Esophagus squamous epithelium (tissue), 5 donors: ENCODE measurements at regions not wholly inside any gene's neighbourhood (a gene's known extent, or its start where the extent isn't known, plus 50 kb on each side); places are given as distances from the start of the nearest gene placed in this dataset.

Experiments used
- DNase-seq: peaks from one replicate; lab custom pipeline; 2025; lab: John Stamatoyannopoulos, UW
- H3K27ac ChIP-seq, 4 donors: fragments of 200-600 bp; sonication (generic); one replicate each; pipeline ENCODE4 v1.5.1; 2016 to 2019; ENCODE audit warnings: mild to moderate bottlenecking in 1 of 4
- H3K27me3 ChIP-seq, 4 donors: fragments of 200-600 bp; sonication (generic); 1 replicate in 3 of 4; 2 replicates in 1 of 4; pipeline versions ENCODE4 v1.5.1 to v1.6.0; 2017 to 2021; ENCODE audit warnings: antibody characterized with exemption in 1 of 4
- H3K36me3 ChIP-seq, 3 donors: fragments of 200-600 bp; sonication (generic); one replicate each; pipeline ENCODE4 v1.5.1; 2016 to 2019
- H3K4me1 ChIP-seq, 3 donors: fragments of 200-600 bp; sonication (generic); one replicate each; pipeline ENCODE4 v1.5.1; 2017 to 2019
- H3K4me3 ChIP-seq, 4 donors: fragments of 200-600 bp; sonication (generic); 1 replicate in 3 of 4; 2 replicates in 1 of 4; pipeline ENCODE4 v1.5.1; 2016 to 2019; ENCODE audit warnings: mild to moderate bottlenecking in 2 of 4, moderate library complexity in 1 of 4
- H3K9me3 ChIP-seq, 3 donors: fragments of 200-600 bp; sonication (generic); one replicate each; pipeline ENCODE4 v1.5.1; 2016 to 2019
- POLR2A ChIP-seq, 4 donors: fragments of 450-650 bp; IDR thresholded peaks; one replicate each; pipeline ENCODE4 v1.6.1; 2017; ENCODE audit warnings: antibody characterized with exemption in 4 of 4, mild to moderate bottlenecking in 4 of 4, moderate library complexity in 3 of 4
- WGBS, 2 donors: methylation state at CpG; one replicate each; pipeline ENCODE4 v1.1.5; 2018; 5-methylcytosine and 5-hydroxymethylcytosine counted together
- intact Hi-C: fragments of 100-400 bp; cut with DNase I; formaldehyde crosslinking; loops from one replicate; pipeline ENCODE4 v1.15.0; 2022
- TF ChIP-seq, protein P1 (sequence below), 6 experiments: fragments of 450-650 bp in 4 of 6; fragments of 200-600 bp in 2 of 6; sonication (generic) in 2 of 6; IDR thresholded peaks; one replicate each; pipeline ENCODE4 v1.5.1; 2016 to 2019; ENCODE audit warnings: antibody characterized with exemption in 6 of 6, mild to moderate bottlenecking in 4 of 6, moderate library complexity in 4 of 6
- donor health status: DM: yes; HTN: yes; CAD: no.

DNA sequence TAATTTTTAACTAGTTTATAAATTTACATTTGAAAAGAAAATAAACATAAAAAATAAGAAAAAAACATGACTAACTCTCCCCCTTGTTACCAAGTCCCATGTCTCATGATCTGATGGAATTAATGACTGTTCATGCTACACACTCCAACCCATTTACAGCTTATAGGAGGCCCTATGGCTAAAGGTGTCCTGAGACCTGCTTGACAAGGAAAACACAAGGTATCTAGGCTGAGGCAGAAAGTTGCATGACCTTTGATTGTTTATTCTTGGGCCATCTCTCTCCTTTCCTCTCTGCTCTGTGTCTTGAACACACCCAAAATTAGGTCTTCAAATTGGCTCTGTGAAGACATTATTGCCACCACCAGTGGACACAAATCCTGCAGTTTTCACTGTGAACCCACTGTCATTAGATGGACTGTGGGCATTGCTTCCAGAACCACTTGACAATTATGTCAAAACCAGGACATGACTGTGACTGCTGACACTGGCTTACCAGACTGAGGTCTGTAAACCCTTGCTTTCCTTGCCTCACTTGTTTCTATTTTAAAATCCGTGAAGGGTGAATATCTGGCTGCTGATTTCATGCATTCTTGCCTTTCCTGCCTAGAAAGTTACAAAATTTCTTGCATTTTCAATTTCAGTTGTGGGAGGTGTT, 386.5 kb upstream of the SPRY2 start:
- H3K36me3 ChIP-seq = no peaks in the 10 kb centered on the region
- intact Hi-C loops = no loop called here
- no peak for TF ChIP-seq POLR2A (IDR thresholded peaks at IDR 0.05)
- TF ChIP-seq, protein P1, sequence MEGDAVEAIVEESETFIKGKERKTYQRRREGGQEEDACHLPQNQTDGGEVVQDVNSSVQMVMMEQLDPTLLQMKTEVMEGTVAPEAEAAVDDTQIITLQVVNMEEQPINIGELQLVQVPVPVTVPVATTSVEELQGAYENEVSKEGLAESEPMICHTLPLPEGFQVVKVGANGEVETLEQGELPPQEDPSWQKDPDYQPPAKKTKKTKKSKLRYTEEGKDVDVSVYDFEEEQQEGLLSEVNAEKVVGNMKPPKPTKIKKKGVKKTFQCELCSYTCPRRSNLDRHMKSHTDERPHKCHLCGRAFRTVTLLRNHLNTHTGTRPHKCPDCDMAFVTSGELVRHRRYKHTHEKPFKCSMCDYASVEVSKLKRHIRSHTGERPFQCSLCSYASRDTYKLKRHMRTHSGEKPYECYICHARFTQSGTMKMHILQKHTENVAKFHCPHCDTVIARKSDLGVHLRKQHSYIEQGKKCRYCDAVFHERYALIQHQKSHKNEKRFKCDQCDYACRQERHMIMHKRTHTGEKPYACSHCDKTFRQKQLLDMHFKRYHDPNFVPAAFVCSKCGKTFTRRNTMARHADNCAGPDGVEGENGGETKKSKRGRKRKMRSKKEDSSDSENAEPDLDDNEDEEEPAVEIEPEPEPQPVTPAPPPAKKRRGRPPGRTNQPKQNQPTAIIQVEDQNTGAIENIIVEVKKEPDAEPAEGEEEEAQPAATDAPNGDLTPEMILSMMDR (IDR thresholded peaks at IDR 0.05) = no peak
- no peak for DNase-seq
- no peak overlapping the region for H3K4me3 ChIP-seq
- no peak overlapping the region for H3K27ac ChIP-seq
- WGBS, 2 donors = 59 to 67% methylated on average over 1 of the region's 1 CpG
- H3K27me3 ChIP-seq = no peaks in the 10 kb centered on the region
- H3K9me3 ChIP-seq = no peaks in the 10 kb centered on the region
- H3K4me1 ChIP-seq = no peaks in the 10 kb centered on the region

GRCh38 chr13:80726868-80727267, 385.9 kb upstream of the SPRY2 start:
- Histone ChIP-seq H3K27ac (no peak overlapping the region), H3K36me3 (no peaks in the 10 kb centered on the region), H3K4me3 (no peak overlapping the region), H3K27me3 (no peaks in the 10 kb centered on the region), H3K9me3 (no peaks in the 10 kb centered on the region), H3K4me1 (no peaks in the 10 kb centered on the region)
- DNase-seq = no peak
- intact Hi-C loops = no loop called here
- no peak for TF ChIP-seq POLR2A (IDR thresholded peaks at IDR 0.05)
- TF ChIP-seq, protein P1 (IDR thresholded peaks at IDR 0.05) = no peak

- Histone ChIP-seq H3K27me3 (no peaks in the 10 kb centered on the region), H3K9me3 (no peaks in the 10 kb centered on the region)
- intact Hi-C loops = no loop called here
Observed at GRCh38 chr13:80721689-80722088, 380.8 kb upstream of the SPRY2 start.

GRCh38 chr13:80718970-80719369, 378.0 kb upstream of the SPRY2 start:
- TF ChIP-seq, protein P1 (IDR thresholded peaks at IDR 0.05) = no peak
- TF ChIP-seq POLR2A (IDR thresholded peaks at IDR 0.05) = no peak
- no peak overlapping the region for H3K27ac ChIP-seq
- 90 to 97% methylated on average over 1 of the region's 1 CpG for WGBS, 2 donors
- no peak for DNase-seq
- H3K4me1 ChIP-seq = no peaks in the 10 kb centered on the region
- no peaks in the 10 kb centered on the region for H3K9me3 ChIP-seq
- H3K4me3 ChIP-seq = no peak overlapping the region
- H3K36me3 ChIP-seq = no peaks in the 10 kb centered on the region
- intact Hi-C loops = no loop called here
- H3K27me3 ChIP-seq = no peaks in the 10 kb centered on the region

More at GRCh38 chr13:80721689-80722088, 380.8 kb upstream of the SPRY2 start:
- H3K4me3 ChIP-seq = no peak overlapping the region
- DNase-seq = no peak
- no peak overlapping the region for H3K27ac ChIP-seq
- TF ChIP-seq, protein P1 (IDR thresholded peaks at IDR 0.05) = no peak
- TF ChIP-seq POLR2A (IDR thresholded peaks at IDR 0.05) = no peak
- no peaks in the 10 kb centered on the region for H3K4me1 ChIP-seq
- H3K36me3 ChIP-seq = no peaks in the 10 kb centered on the region
- WGBS, 2 donors = 33 to 38% methylated on average over 1 of the region's 1 CpG

DNA sequence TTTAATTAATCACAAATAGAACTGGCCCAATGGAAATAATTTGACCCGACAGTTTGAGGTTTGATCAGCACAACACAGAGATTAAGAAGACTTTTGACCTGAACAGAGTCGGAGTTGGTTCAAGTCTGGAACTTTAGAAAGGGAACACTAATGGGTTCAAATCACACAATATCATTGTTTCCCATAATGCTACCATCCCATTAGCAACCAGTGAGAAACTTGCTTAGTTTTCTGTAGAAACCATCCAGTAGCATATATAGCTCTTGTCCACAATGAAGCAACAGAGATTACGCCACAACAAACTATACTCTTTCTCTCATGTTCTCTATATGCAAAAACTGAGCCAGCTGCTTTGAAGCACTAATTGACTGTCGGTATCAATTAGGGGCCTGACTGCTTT, 376.9 kb upstream of the SPRY2 start:
- 82 to 93% methylated on average over 4 of the region's 4 CpGs for WGBS, 2 donors
- intact Hi-C loops = no loop called here

More for the DNA sequence above, 376.9 kb upstream of the SPRY2 start:
- TF ChIP-seq POLR2A (IDR thresholded peaks at IDR 0.05) = no peak
- TF ChIP-seq, protein P1 (IDR thresholded peaks at IDR 0.05) = no peak
- H3K36me3 ChIP-seq = no peaks in the 10 kb centered on the region
- no peaks in the 10 kb centered on the region for H3K27me3 ChIP-seq
- no peaks in the 10 kb centered on the region for H3K4me1 ChIP-seq
- no peak overlapping the region for H3K4me3 ChIP-seq
- no peak for DNase-seq
- no peak overlapping the region for H3K27ac ChIP-seq
- no peaks in the 10 kb centered on the region for H3K9me3 ChIP-seq
